Activated B cell treated with CpG ODN at 0.5 μM for 24 hours (primary cell): ENCODE measurements at regions not wholly inside any gene's neighbourhood (a gene's known extent, or its start where the extent isn't known, plus 50 kb on each side); places are given as distances from the start of the nearest gene placed in this dataset.

ENCODE experiments used
- ATAC-seq: fragments of 200-7000 bp; cut with Tn5 transposase; one replicate; pipeline ENCODE4 v1.10.0; 2021; ENCODE audit warnings: low read depth, mild to moderate bottlenecking, moderate library complexity
- CTCF ChIA-PET: fragments of 350-600 bp; sonication (Branson Sonifier 250); formaldehyde crosslinking; loops from one replicate; lab custom pipeline; 2021; ENCODE audit warnings: antibody characterized with exemption; lab: Charles Lee
- POLR2A ChIA-PET: fragments of 350-600 bp; sonication (Branson Sonifier 250); formaldehyde crosslinking; loops from one replicate; lab custom pipeline; 2021; ENCODE audit warnings: antibody characterized with exemption; lab: Charles Lee
- DNase-seq: peaks from one replicate; pipeline ENCODE4 v3.0.0; 2022
- H3K27ac Mint-ChIP-seq: one replicate; pipeline ENCODE4 v1.8.0; 2020; ENCODE audit warnings: mixed read lengths
- H3K27me3 Mint-ChIP-seq: one replicate; pipeline ENCODE4 v1.8.0; 2021; ENCODE audit warnings: mixed read lengths
- H3K36me3 Mint-ChIP-seq: one replicate; pipeline ENCODE4 v1.8.0; 2021; ENCODE audit warnings: low read depth, mixed read lengths
- H3K4me1 Mint-ChIP-seq: one replicate; pipeline ENCODE4 v1.8.0; 2021; ENCODE audit warnings: mixed read lengths
- H3K4me3 Mint-ChIP-seq: one replicate; pipeline ENCODE4 v1.8.0; 2020; ENCODE audit warnings: mild to moderate bottlenecking, mixed read lengths
- H3K9me3 Mint-ChIP-seq: one replicate; pipeline ENCODE4 v1.8.0; 2020; ENCODE audit warnings: mixed read lengths
- intact Hi-C: fragments of 100-400 bp; cut with micrococcal nuclease; formaldehyde crosslinking; loops from one replicate; pipeline ENCODE4 v1.15.1; 2024
- TF ChIP-seq, protein P1 (sequence below): fragments of 200-600 bp; IDR thresholded peaks from one replicate; pipeline ENCODE4 v1.8.0; 2022; ENCODE audit warnings: antibody characterized with exemption, mild to moderate bottlenecking

DNA sequence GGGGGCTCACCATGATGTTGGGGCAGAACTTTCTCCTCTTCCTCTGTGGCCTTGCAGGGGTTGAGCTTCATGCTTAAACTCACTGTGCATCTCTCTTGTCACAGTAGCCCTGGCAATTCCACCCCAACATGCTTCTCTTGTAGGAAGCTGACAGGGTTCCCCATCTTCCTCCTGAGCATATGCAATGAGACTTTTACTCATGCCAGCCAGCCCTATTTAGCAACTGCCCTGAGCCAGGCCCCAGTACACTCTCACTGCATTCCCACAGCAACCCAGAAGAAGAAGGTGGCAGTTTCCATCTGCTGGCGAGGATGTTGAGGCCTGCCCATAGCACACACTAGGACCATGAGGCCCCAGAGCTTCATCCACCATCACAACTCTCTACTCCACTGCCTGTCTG lies 72.2 kb upstream of the TEX51 start:
- CTCF ChIA-PET, result no interaction called here
- intact Hi-C loops, result no loop called here
- POLR2A ChIA-PET, result no interaction called here
- Mint-ChIP-seq H3K4me1 (no peaks in the 10 kb centered on the region), H3K27ac (no peak overlapping the region), H3K9me3 (no peaks in the 10 kb centered on the region), H3K27me3 (peaks cover 3% of the 10 kb centered on the region), H3K4me3 (no peak overlapping the region), H3K36me3 (no peaks in the 10 kb centered on the region)
- TF ChIP-seq, protein P1, sequence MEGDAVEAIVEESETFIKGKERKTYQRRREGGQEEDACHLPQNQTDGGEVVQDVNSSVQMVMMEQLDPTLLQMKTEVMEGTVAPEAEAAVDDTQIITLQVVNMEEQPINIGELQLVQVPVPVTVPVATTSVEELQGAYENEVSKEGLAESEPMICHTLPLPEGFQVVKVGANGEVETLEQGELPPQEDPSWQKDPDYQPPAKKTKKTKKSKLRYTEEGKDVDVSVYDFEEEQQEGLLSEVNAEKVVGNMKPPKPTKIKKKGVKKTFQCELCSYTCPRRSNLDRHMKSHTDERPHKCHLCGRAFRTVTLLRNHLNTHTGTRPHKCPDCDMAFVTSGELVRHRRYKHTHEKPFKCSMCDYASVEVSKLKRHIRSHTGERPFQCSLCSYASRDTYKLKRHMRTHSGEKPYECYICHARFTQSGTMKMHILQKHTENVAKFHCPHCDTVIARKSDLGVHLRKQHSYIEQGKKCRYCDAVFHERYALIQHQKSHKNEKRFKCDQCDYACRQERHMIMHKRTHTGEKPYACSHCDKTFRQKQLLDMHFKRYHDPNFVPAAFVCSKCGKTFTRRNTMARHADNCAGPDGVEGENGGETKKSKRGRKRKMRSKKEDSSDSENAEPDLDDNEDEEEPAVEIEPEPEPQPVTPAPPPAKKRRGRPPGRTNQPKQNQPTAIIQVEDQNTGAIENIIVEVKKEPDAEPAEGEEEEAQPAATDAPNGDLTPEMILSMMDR, result no peak
- no peak for DNase-seq
- ATAC-seq, result no peak

DNA sequence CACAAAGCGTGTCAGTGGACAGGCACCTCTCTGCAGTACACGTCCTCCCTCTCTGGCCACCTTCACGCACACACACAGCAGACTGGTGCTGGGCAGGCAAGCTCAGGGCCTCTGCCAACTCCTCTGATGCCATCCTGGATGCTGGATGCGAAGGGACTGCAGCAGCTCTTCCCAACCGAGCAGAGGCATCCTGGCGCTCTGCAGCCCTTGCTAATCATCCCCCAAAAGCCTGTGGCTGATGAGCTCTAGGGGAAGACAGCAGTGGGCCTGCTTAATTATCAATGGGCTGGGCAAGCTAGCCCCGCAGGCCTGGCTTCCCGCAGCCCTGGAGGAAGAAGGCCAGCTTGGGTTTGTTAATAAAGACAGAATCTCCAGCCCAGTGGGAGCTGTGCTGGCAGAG lies 71.3 kb upstream of the TEX51 start:
- Mint-ChIP-seq H3K4me1 (no peaks in the 10 kb centered on the region), H3K27ac (no peak overlapping the region), H3K27me3 (peaks cover 3% of the 10 kb centered on the region), H3K9me3 (no peaks in the 10 kb centered on the region), H3K4me3 (no peak overlapping the region), H3K36me3 (no peaks in the 10 kb centered on the region)
- TF ChIP-seq, protein P1, result no peak
- no peak for ATAC-seq
- DNase-seq, result no peak
- POLR2A ChIA-PET, result no interaction called here
- CTCF ChIA-PET, result no interaction called here
- intact Hi-C loops, result no loop called here

GRCh38 chr2:126828051-126828450 lies 70.6 kb upstream of the TEX51 start:
- H3K27me3 Mint-ChIP-seq, result peaks cover 3% of the 10 kb centered on the region
- POLR2A ChIA-PET, result no interaction called here

DNA sequence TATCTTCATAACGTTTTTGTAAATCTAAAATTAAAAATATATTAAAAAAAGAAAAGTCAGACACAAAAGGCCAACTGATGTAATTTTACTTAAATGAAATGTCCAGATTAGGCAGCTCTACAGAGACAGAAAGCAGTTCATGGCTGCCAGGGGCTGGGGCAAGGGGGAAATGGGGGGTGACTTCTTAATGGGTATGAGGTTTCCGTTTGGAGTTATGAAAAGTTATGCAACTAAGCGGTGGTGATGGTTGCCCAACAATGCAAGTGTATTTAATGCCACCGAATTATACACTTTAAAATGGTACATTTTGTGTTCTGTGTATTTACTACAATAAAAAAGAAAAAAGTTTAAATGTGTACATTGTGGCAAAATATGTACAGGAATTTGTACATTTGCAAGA lies 70.2 kb upstream of the TEX51 start:
- DNase-seq, result no peak
- intact Hi-C loops, result no loop called here
- ChIA-PET POLR2A (no interaction called here), CTCF (no interaction called here)
- Mint-ChIP-seq H3K4me3 (no peak overlapping the region), H3K27me3 (peaks cover 3% of the 10 kb centered on the region), H3K4me1 (no peaks in the 10 kb centered on the region), H3K36me3 (no peaks in the 10 kb centered on the region), H3K27ac (no peak overlapping the region), H3K9me3 (no peaks in the 10 kb centered on the region)
- no peak for ATAC-seq
- TF ChIP-seq, protein P1, result no peak

More at GRCh38 chr2:126828051-126828450, 70.6 kb upstream of the TEX51 start:
- TF ChIP-seq, protein P1, result no peak
- intact Hi-C loops, result no loop called here
- H3K9me3 Mint-ChIP-seq, result no peaks in the 10 kb centered on the region
- DNase-seq, result no peak
- H3K36me3 Mint-ChIP-seq, result no peaks in the 10 kb centered on the region
- no peaks in the 10 kb centered on the region for H3K4me1 Mint-ChIP-seq
- no peak for ATAC-seq
- CTCF ChIA-PET, result no interaction called here
- no peak overlapping the region for H3K4me3 Mint-ChIP-seq
- no peak overlapping the region for H3K27ac Mint-ChIP-seq

DNA sequence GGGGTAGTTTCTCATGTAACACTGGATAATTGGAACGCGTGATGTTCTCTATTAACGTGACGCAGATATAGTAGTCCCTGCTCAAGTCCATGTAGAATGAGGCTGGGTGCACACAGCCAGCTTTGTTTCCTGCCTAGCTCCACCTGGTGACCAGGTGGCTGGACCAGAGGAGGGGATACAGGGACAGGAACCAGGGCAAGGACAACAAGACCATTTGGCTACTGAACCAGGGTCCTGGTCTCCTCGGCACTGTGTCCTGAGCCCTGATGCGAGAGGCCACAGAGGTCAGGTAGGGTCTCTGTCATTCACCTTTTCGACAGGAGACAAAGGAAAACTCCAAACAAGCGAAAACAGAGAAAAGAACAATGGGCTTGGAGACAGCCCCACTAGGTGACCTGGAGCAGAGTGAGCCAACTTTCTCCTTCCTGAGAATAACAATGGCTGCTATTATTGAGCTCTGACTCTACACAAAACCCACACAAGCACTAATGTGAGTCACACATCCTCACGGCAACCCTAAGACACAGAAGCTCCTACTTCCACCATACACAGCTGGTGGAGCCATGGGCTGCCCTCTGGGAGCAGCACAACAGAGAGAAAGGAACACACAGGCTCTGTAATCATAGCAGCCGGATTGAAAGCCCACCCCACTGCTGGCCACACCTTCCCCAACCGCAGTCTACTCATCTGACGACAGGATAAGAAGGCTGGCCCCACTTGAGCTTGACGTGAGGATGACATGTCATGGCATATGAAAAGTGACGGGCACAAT lies 67.3 kb upstream of the TEX51 start:
- Mint-ChIP-seq H3K4me3 (no peak overlapping the region), H3K9me3 (no peaks in the 10 kb centered on the region), H3K27me3 (peaks cover 3% of the 10 kb centered on the region), H3K27ac (no peak overlapping the region), H3K4me1 (no peaks in the 10 kb centered on the region), H3K36me3 (no peaks in the 10 kb centered on the region)
- intact Hi-C loops, result no loop called here
- POLR2A ChIA-PET, result no interaction called here
- DNase-seq (no peak), ATAC-seq (no peak)
- TF ChIP-seq, protein P1, result no peak
- CTCF ChIA-PET, result no interaction called here
